SH-SY5Y (cell line): ENCODE measurements at regions not wholly inside any gene's neighbourhood (a gene's known extent, or its start where the extent isn't known, plus 50 kb on each side); places are given as distances from the start of the nearest gene placed in this dataset.

ENCODE experiments used
- GATA2 ChIP-seq: IDR thresholded peaks from 2 replicates; pipeline ENCODE4 v1.6.1; 2011; ENCODE audit warnings: mild to moderate bottlenecking, low read depth, low read length
- GATA3 ChIP-seq: IDR thresholded peaks from 2 replicates; pipeline ENCODE4 v1.6.1; 2011; ENCODE audit warnings: low read depth, mild to moderate bottlenecking, low read length, moderate library complexity

DNA sequence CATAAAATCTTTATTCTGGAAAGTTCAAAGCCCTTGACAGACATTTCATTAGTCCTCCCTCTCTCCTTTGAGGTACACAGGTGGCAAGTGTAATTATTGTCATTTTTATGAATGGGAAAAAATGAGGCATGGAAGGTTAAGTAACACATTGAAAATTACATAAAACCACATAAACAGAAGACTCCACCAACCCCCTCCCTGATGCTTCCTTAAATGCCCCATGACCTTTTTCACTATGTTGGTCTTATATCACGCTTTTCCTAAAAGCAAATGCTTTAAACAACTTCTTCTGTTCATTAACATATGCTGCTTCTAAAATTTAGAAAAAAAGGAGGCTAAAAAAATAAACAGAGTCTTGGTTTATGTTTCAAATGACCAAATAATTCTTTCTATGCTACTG is 648.4 kb downstream of the PTPRC start:
- TF ChIP-seq GATA3 (no peak), GATA2 (no peak)
